Chondrocyte (in vitro differentiated cells): ENCODE measurements at regions not wholly inside any gene's neighbourhood (a gene's known extent, or its start where the extent isn't known, plus 50 kb on each side); places are given as distances from the start of the nearest gene placed in this dataset.

ENCODE experiments used
- DNase-seq: peaks from one replicate; pipeline ENCODE4 v3.0.0; 2021; ENCODE audit warnings: mixed read lengths, low spot score
- H3K27ac Mint-ChIP-seq: one replicate; pipeline ENCODE4 v1.8.0; 2021; ENCODE audit warnings: mild to moderate bottlenecking, moderate library complexity, mixed read lengths; ENCODE audit not compliant: unreplicated experiment
- H3K27me3 Mint-ChIP-seq: 2 replicates; pipeline ENCODE4 v1.8.0; 2021; ENCODE audit warnings: low read depth, mixed read lengths
- H3K36me3 Mint-ChIP-seq: 2 replicates; pipeline ENCODE4 v1.8.0; 2021; ENCODE audit warnings: low read depth, mixed read lengths
- H3K4me1 Mint-ChIP-seq: 2 replicates; pipeline ENCODE4 v1.8.0; 2021; ENCODE audit warnings: low read depth, mild to moderate bottlenecking, mixed read lengths
- H3K4me3 Mint-ChIP-seq: one replicate; pipeline ENCODE4 v1.8.0; 2021; ENCODE audit warnings: mild to moderate bottlenecking, moderate library complexity, mixed read lengths; ENCODE audit not compliant: unreplicated experiment
- H3K9me3 Mint-ChIP-seq: 2 replicates; pipeline ENCODE4 v1.8.0; 2021; ENCODE audit warnings: low read depth, mixed read lengths
- CTCF ChIP-seq: fragments of 200-600 bp; sonication (generic); IDR thresholded peaks from 2 replicates; pipeline ENCODE4 v1.5.0; 2021; ENCODE audit warnings: antibody characterized with exemption, mild to moderate bottlenecking, moderate library complexity

GRCh38 chr4:36651253-36651652 is 369.8 kb downstream of the DTHD1 start:
- Mint-ChIP-seq H3K9me3 (no peaks in the 10 kb centered on the region), H3K36me3 (no peaks in the 10 kb centered on the region), H3K4me3 (no peak overlapping the region), H3K27me3 (no peaks in the 10 kb centered on the region), H3K4me1 (no peaks in the 10 kb centered on the region), H3K27ac (no peak overlapping the region)
- TF ChIP-seq CTCF: no peak
- no peak for DNase-seq

DNA sequence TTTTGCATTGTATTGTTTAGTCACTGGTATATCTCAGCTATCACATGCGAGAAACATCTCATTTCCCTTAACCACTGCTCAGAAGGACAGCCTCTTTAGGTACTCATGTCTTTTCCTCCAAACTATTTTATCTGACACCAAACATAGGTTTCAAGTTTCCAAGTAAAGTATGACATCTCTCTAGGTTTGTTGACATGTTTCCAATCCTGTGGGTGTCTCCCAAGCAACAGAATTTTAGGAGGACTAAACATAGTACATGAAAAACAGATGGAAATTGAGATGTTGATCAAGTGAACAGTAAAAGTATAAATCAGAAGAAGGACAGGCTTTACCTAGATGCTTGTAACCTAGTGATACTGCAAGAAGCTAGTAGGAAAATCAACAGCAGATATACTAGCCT is 371.4 kb downstream of the DTHD1 start:
- H3K36me3 Mint-ChIP-seq: no peaks in the 10 kb centered on the region
- H3K27ac Mint-ChIP-seq: no peak overlapping the region
- H3K4me1 Mint-ChIP-seq: no peaks in the 10 kb centered on the region
- H3K9me3 Mint-ChIP-seq: no peaks in the 10 kb centered on the region
- no peak overlapping the region for H3K4me3 Mint-ChIP-seq
- H3K27me3 Mint-ChIP-seq: no peaks in the 10 kb centered on the region
- TF ChIP-seq CTCF: no peak
- no peak for DNase-seq

DNA sequence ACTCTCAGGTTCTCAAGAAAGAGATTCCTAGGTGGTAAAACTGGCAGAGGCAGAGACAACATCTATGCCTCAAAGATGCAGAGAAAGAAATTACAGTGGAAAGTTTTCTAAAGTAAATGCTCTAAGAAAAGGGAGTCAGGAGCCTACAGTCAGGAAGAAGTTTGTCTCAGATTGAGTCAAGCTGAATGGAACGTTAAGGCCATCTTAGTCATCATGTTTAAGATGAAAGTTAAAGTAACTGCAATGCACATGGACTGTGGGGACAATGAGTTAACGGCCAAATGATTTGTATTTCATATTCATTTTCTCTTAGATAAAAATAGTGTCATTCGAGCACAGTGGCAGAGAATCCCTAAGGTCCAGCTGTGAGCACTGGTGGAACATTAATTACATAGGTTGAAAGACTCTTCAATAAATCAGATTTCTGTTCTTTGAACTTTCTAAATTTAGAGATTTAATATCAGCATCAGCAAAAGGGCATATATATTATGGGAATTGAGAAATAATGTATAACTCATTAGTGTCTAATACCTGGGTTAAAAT is 384.6 kb downstream of the DTHD1 start:
- no peak for TF ChIP-seq CTCF
- no peak overlapping the region for H3K27ac Mint-ChIP-seq
- no peaks in the 10 kb centered on the region for H3K36me3 Mint-ChIP-seq
- H3K9me3 Mint-ChIP-seq: peaks cover 9% of the 10 kb centered on the region
- no peak overlapping the region for H3K4me3 Mint-ChIP-seq
- no peaks in the 10 kb centered on the region for H3K27me3 Mint-ChIP-seq
- no peak for DNase-seq
- H3K4me1 Mint-ChIP-seq: no peaks in the 10 kb centered on the region

DNA sequence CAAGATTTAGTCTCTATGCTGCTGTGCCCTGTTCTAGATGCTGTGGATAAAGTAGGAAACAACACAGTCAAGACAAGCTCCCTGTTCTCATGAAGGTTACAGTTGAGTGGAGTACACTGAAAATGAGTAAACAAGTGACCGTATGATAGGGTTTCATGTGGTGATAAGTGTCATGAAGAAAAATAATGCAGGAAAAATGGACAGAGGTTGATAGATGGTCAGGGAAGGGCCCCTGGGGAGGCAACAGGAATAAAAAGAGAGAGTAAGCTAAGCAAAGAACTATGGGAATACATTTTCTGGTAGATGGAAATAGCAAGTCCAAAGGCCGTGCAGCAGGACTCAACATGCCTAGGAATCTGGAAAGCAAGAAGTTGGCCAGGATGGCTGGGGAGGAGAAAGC is 394.0 kb downstream of the DTHD1 start:
- Mint-ChIP-seq H3K27me3 (no peaks in the 10 kb centered on the region), H3K9me3 (peaks cover 3% of the 10 kb centered on the region), H3K4me1 (no peaks in the 10 kb centered on the region), H3K27ac (no peak overlapping the region), H3K36me3 (no peaks in the 10 kb centered on the region), H3K4me3 (no peak overlapping the region)
- no peak for DNase-seq
- no peak for TF ChIP-seq CTCF

GRCh38 chr4:36676139-36677050 is 395.0 kb downstream of the DTHD1 start:
- no peaks in the 10 kb centered on the region for H3K27me3 Mint-ChIP-seq
- H3K27ac Mint-ChIP-seq: no peak overlapping the region
- TF ChIP-seq CTCF: no peak
- H3K36me3 Mint-ChIP-seq: no peaks in the 10 kb centered on the region
- peaks cover 6% of the 10 kb centered on the region for H3K9me3 Mint-ChIP-seq
- DNase-seq: no peak
- H3K4me1 Mint-ChIP-seq: no peaks in the 10 kb centered on the region
- no peak overlapping the region for H3K4me3 Mint-ChIP-seq
